RPMI8226 (cell line): ENCODE measurements at regions not wholly inside any gene's neighbourhood (a gene's known extent, or its start where the extent isn't known, plus 50 kb on each side); places are given as distances from the start of the nearest gene placed in this dataset.

Source experiments
- DNase-seq: peaks from one replicate; pipeline ENCODE4 v3.0.0-alpha.2; 2015

GRCh38 chr3:72113964-72114363 lies 329.0 kb upstream of the PROK2 start:
- DNase-seq: no peak

DNA sequence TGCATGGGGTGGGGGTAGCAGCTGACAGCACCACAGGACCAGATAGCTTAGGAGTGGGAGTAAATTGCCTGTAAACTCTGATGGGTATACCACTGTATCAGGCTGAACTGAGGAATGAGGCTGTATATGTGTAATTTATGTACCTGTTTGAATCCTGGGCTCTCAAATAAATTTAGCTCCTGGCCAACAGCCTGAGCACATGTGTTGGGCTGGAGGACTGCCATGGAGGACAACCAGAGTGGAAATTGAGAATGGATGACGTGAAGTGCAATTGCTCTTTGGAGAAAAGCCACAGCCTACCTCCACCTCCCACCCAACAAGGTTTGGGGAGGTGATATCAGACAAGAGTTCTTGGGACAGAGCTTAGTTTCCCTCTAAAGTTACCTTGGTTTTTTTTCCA lies 328.6 kb upstream of the PROK2 start:
- no peak for DNase-seq

DNA sequence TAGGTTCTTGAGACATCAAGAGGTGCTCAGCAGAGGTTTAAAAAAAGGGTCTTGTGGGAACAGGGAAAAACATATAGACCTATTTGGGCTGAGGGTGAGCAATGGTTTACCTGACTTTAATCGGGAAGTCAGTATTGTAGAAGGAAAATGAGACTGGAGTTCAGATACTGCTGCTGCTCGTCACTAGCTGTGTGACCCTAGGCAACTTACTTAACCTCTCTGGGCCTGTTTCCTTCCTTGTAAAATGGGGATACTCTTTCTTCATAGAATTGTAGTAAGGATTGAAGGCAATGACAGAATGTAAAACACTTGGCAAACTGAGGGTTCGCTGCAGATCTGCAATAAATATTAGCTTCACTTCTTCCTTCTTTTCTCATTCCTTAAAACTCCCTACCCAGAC lies 327.5 kb upstream of the PROK2 start:
- no peak for DNase-seq

GRCh38 chr3:72111265-72112205 lies 326.6 kb upstream of the PROK2 start:
- DNase-seq: no peak

GRCh38 chr3:72109327-72110259 lies 324.6 kb upstream of the PROK2 start:
- no peak for DNase-seq

GRCh38 chr3:72105306-72105705 lies 320.4 kb upstream of the PROK2 start:
- DNase-seq: no peak

DNA sequence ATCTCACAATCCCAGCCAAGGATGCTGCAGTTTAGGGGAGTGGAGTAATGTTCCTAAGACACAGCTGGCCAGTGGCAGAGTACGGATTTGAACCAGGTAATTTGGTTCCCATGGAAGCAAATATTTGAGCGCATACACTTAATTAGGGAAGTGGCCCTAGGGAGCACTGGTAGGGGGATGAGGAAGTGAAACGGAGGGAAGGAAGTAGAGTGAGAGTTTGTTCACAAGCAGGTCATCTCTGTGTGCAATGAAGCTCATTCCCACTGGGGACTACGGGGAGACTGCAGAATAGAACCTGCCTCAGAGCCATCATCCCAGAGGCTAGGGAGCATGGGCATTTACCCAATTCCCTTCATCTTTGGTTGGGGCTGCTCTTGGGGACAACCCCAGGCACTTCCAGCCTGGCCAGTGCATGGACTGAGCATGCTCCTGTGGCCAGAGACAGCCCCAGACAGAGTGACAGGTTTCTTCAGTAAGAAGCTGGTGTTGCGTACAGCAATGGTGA lies 317.2 kb upstream of the PROK2 start:
- DNase-seq: peak; percentile 55

DNA sequence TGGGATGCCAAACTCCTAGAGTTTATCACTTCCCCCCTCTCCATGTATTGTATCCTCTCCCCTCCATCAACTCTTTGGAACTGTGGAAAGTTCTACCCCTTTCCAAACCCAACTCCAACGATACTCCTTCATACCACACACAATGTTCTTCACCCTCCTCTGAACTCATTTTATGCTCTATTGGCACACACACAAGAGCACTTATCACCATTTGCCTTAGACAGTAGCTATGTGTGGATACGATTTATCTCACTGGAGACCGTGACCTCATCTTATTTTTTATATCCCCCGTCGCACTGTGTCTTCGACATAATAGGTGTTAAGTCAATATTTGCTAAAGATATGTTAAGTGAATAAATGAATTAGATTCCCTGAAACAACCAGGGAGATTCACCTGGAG lies 316.5 kb upstream of the PROK2 start:
- no peak for DNase-seq

DNA sequence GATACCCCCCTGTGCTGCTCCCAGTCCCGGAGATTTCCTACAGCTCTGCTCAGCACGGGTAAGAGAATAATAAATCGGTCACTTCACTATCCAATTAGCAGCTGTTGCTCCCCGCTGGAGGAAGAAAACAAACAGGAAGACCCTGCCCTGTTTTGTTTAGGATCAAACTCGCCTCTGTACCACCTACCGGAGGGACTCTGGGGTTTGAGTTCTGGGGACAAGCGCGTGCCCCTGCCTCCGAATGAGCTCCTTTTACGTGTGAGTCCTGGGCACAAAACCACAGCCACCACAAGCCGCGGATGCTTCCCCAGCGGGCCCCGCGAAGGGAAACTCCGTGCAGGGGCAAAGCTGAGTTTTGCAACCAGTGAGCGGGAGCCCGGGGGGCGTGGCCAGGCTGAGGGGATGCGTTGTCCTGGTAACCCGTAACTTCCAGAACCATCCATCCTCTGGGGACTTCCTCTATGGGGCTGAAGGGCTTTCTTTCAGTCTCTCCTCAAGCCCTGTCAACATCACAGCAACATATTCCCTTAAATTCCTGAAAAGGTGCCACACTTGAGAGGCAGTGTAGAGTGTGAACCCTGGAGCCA lies 315.7 kb upstream of the PROK2 start:
- peak; percentile 57 for DNase-seq

DNA sequence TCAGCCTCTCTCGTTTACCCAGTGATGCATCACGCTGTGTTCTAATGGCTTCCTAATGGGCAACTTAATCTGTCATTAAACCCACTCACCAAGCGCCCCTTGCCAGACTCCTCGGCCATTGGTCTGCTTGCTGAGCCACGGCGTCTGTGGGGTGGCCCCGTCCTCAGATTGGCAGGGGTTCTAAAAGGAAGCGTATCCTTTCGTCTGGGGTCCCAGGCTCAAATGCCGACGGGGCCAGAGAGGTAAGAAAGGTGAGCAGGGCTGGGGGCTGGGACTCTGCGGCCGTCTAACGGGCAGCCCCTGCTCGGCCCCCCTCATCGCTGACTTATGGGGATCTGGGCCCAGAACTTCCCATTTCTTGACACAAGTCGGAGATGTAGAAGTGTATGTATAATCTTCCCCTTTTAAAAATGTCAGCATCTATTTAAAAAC lies 315.1 kb upstream of the PROK2 start:
- no peak for DNase-seq

GRCh38 chr3:72099326-72100079 lies 314.6 kb upstream of the PROK2 start:
- DNase-seq: no peak

DNA sequence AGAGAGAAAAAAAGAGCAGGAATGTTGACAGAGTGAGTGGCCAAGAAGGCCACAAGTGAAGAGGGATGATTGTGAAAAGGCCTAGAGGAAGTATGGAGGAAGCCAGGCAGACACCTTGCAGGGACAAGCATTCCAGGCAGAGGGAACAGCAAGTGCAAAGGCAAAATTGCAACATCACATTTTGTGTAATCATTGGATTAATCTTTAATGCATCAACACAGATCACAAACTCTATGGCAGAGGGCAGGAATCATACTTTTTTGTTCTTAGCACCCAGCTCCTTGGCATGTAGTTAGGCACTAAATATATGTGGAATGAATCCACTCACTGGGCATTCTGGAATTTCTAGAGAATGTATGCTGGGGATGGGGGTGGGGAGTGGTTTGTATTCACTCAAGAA lies 312.1 kb upstream of the PROK2 start:
- no peak for DNase-seq

GRCh38 chr3:72095521-72095920 lies 310.6 kb upstream of the PROK2 start:
- no peak for DNase-seq

GRCh38 chr3:72093992-72094334 lies 309.0 kb upstream of the PROK2 start:
- no peak for DNase-seq

DNA sequence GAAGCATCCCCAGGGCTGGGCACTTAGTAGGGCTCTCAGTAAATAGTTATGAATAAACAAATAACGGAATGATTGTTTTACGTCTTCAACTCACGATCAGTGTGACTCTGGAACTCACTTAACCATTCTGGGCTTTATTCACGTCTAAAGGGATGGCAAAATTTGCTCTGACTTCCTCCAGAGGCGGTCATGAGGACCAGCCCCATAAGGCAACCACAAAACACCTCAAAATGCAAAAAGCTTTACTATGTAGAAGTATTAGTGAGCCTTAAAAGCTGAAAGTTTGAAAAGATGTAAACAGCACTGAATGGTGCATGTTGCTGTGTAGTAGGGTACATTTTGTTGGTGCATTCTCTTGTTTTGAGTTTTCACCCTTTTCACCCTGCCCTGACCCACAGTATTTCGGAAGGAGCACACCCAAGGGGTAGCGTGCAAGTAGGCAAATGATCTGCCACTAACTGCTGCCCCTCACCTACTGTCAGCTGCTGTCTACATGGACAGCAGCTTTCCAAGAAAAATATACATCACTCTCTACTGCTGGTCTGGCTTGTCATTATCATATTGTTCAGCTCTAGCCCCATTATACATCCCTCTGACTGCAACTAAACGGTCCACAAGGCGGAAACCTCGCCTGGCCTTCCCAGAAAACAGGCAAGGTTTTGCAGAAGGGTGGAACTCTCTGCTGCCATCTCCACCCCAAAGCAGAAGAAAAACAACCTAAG lies 308.5 kb upstream of the PROK2 start:
- no peak for DNase-seq

DNA sequence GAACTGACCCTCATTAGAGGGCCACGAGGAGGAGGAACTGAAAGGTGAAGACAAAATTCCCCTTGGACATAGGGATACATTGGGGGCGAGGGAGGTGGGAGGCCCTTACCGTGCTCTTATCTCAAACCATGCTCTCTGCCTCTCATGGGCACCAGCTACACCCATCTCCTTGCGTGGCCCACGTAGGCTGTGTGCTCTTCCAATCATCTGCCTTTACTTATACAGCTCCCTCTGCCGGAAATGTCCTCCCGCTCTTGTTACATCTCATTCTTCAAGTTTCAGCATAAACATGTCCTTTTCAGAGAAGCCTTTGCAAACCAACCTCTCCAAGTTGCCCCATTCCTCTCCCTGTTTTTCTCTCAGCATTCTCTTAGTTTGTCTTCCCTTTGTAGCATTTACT lies 307.8 kb upstream of the PROK2 start:
- peak; percentile 28 for DNase-seq

DNA sequence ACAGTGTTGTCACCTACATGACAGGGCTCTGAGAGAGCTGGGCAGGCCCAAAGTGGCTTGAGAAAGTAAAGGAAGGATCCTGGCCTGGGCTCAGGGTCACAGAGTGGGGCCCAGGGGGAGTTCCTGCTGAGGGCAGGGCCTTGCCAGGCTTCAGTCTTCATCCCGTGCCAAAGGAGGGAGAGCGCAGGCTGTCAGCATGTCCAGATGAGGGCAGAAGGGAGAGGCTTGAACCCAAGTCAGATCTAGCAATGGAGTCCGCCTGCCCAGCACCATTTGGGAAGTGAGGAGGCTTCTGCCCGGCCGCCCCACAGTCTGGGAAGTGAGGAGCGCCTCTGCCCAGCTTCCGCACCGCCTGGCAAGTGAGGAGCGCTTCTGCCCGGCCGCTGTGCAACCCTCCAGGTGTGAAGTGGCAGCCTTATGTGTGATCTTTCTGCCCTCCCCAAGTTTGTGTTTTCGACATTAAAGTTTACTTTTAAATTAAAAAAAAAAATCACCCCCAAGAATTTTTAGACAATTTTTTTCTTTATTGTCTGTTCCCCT lies 303.6 kb upstream of the PROK2 start:
- no peak for DNase-seq

DNA sequence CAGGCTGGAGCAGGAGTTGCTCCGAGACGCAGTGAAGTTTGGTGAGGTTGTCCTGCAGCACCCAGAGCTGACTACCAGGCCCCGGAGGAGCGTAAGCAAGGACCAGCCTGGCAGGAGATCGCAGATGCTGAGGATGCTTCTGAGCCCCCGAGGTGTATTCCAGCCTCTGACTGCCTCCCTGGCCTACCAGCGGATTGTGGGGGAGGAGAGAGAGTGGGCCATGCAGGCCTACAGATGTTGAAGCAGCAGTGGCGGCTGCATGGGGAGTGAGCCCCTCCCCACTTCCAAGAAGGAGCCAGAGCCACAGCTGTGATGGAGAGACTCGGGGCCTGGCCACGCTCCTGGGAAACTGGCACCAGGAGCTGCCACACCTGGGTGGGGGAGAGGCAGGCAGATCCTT lies 302.5 kb upstream of the PROK2 start:
- no peak for DNase-seq

DNA sequence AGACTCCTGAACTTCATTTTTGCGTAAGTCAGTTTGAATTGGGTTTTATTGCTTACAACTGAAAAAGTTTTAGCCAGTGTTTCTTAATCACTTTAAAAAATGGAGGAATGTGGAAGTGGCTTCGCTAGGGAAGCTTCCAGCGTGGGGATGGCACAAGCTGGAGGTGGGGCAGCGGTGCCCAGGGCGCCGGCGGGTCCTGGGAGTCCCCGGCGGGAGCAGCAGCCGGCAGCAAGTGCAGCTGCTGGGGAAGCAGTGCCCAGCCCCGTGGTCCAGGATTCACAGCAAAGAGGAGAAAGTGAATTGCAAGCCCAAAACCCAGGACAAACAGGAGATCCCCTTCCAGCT lies 301.8 kb upstream of the PROK2 start:
- no peak for DNase-seq

GRCh38 chr3:72086042-72086742 lies 301.2 kb upstream of the PROK2 start:
- DNase-seq: no peak

- no peak for DNase-seq
Measured at GRCh38 chr3:72085036-72085435, 300.1 kb upstream of the PROK2 start.
